ENCODE measurements at regions not wholly inside any gene's neighbourhood (a gene's known extent, or its start where the extent isn't known, plus 50 kb on each side); places are given as distances from the start of the nearest gene placed in this dataset.

- no peak for TF ChIP-seq SALL2 (tag by site-specific recombination; IDR thresholded peaks at IDR 0.05; ENCODE audit: borderline replicate concordance)
- no peak for TF ChIP-seq ZNF660 (tag by site-specific recombination; IDR thresholded peaks at IDR 0.05)
- ChIA-PET POLR2A (no interaction called here), CTCF (no interaction called here)
- Histone ChIP-seq H3K27ac (ENCODE audit: extremely low read depth, low read depth, low read length) (no peak overlapping the region), H3K4me3 (ENCODE audit: low read depth, low read length) (no peak overlapping the region), H3K9me3 (ENCODE audit: control insufficient read depth, insufficient read depth, low read depth, low read length) (no peaks in the 10 kb centered on the region), H3K36me3 (ENCODE audit: control insufficient read depth in 2 of 2, insufficient read depth in 1 of 2, low read length in 2 of 2) (no peaks in the 10 kb centered on the region), H3K4me1 (ENCODE audit: control insufficient read depth, insufficient read depth, low read length) (no peaks in the 10 kb centered on the region)
Measured at GRCh38 chr3:35992041-35992440, 352.7 kb downstream of the ARPP21 start.

- Histone ChIP-seq H3K36me3 (ENCODE audit: control insufficient read depth in 2 of 2, insufficient read depth in 1 of 2, low read length in 2 of 2) (no peaks in the 10 kb centered on the region), H3K4me3 (ENCODE audit: low read depth, low read length) (no peak overlapping the region), H3K27ac (ENCODE audit: extremely low read depth, low read depth, low read length) (no peak overlapping the region), H3K4me1 (ENCODE audit: control insufficient read depth, insufficient read depth, low read length) (no peaks in the 10 kb centered on the region), H3K9me3 (ENCODE audit: control insufficient read depth, insufficient read depth, low read depth, low read length) (no peaks in the 10 kb centered on the region)
- ChIA-PET CTCF (no interaction called here), POLR2A (no interaction called here)
- no peak for TF ChIP-seq SP2 (tag by site-specific recombination; IDR thresholded peaks at IDR 0.05)
- no peak for TF ChIP-seq ZSCAN23 (tag by site-specific recombination; IDR thresholded peaks at IDR 0.05)
- TF ChIP-seq ZNF561 (tag by site-specific recombination; IDR thresholded peaks at IDR 0.05; ENCODE audit: borderline replicate concordance), result no peak
- no peak for TF ChIP-seq ZNF768 (tag by site-specific recombination; IDR thresholded peaks at IDR 0.05)
- TF ChIP-seq SCRT1 (tag by site-specific recombination; IDR thresholded peaks at IDR 0.05; ENCODE audit: borderline replicate concordance), result no peak
- TF ChIP-seq KLF17 (tag by site-specific recombination; IDR thresholded peaks at IDR 0.05), result no peak
- no peak for TF ChIP-seq ZNF639 (tag by site-specific recombination; IDR thresholded peaks at IDR 0.05)
- no peak for TF ChIP-seq ZNF791 (tag by site-specific recombination; IDR thresholded peaks at IDR 0.05)
- TF ChIP-seq ZNF558 (tag by site-specific recombination; IDR thresholded peaks at IDR 0.05), result no peak
- TF ChIP-seq ZNF423 (tag by site-specific recombination; IDR thresholded peaks at IDR 0.05), result no peak
- no peak for TF ChIP-seq RBAK (tag by site-specific recombination; IDR thresholded peaks at IDR 0.05)
- TF ChIP-seq ZNF530 (tag by site-specific recombination; IDR thresholded peaks at IDR 0.05; ENCODE audit: low read depth), result no peak
- TF ChIP-seq ZNF514 (tag by site-specific recombination; IDR thresholded peaks at IDR 0.05), result no peak
- TF ChIP-seq WT1 (tag by site-specific recombination; IDR thresholded peaks at IDR 0.05), result no peak
- TF ChIP-seq ZSCAN18 (tag by site-specific recombination; IDR thresholded peaks at IDR 0.05), result no peak
- no peak for TF ChIP-seq ZNF660 (tag by site-specific recombination; IDR thresholded peaks at IDR 0.05)
- no peak for TF ChIP-seq REST (tag by site-specific recombination; IDR thresholded peaks at IDR 0.05)
- no peak for TF ChIP-seq ZNF19 (tag by site-specific recombination; IDR thresholded peaks at IDR 0.05; ENCODE audit: low read depth)
Measured at GRCh38 chr3:36011791-36012190, 368.5 kb upstream of the STAC start.

Measured in HEK293 (cell line).